Esophagus muscularis mucosa (tissue), 4 donors: ENCODE measurements at regions not wholly inside any gene's neighbourhood (a gene's known extent, or its start where the extent isn't known, plus 50 kb on each side); places are given as distances from the start of the nearest gene placed in this dataset.

ENCODE experiments used
- DNase-seq: peaks from one replicate; pipeline ENCODE4 v3.0.0-alpha.2; 2017; ENCODE audit errors: extremely low spot score
- H3K27ac ChIP-seq, 4 donors: fragments of 200-600 bp; sonication (generic); replicated peaks in 1 of 4; 1 replicate in 3 of 4; 2 replicates in 1 of 4; pipeline ENCODE4 v1.5.1; 2016 to 2019; ENCODE audit warnings: mild to moderate bottlenecking in 1 of 4
- H3K27me3 ChIP-seq, 4 donors: fragments of 200-600 bp; sonication (generic); one replicate each; pipeline versions ENCODE4 v1.5.1 to v1.6.0; 2016 to 2019
- H3K36me3 ChIP-seq, 4 donors: fragments of 200-600 bp; sonication (generic); one replicate each; pipeline ENCODE4 v1.5.1; 2016 to 2019
- H3K4me1 ChIP-seq, 4 donors: fragments of 200-600 bp; sonication (generic); one replicate each; pipeline ENCODE4 v1.5.1; 2016 to 2019
- H3K4me3 ChIP-seq, 4 donors: fragments of 200-600 bp; sonication (generic); 1 replicate in 2 of 4; 2 replicates in 2 of 4; pipeline ENCODE4 v1.5.1; 2016 to 2019; ENCODE audit warnings: mild to moderate bottlenecking in 4 of 4, moderate library complexity in 1 of 4
- H3K9me3 ChIP-seq, 4 donors: fragments of 200-600 bp; sonication (generic); 1 replicate in 3 of 4; 2 replicates in 1 of 4; pipeline ENCODE4 v1.5.1; 2016 to 2019
- EP300 ChIP-seq: sonication (generic); formaldehyde crosslinking; IDR thresholded peaks from one replicate; pipeline ENCODE4 v1.6.1; 2017; ENCODE audit warnings: antibody characterized with exemption
- POLR2A ChIP-seq: fragments of 450-650 bp; IDR thresholded peaks from one replicate; pipeline ENCODE4 v1.6.1; 2017; ENCODE audit warnings: antibody characterized with exemption, moderate library complexity, mild to moderate bottlenecking, low read depth
- POLR2AphosphoS5 ChIP-seq, 2 donors: sonication (generic); formaldehyde crosslinking; IDR thresholded peaks; one replicate each; pipeline ENCODE4 v1.6.1; 2017; ENCODE audit warnings: antibody characterized with exemption in 2 of 2
- WGBS: methylation state at CpG from one replicate; pipeline ENCODE4 v1.1.5; 2018; 5-methylcytosine and 5-hydroxymethylcytosine counted together
- intact Hi-C: fragments of 100-400 bp; cut with DNase I; formaldehyde crosslinking; loops from one replicate; pipeline ENCODE4 v1.15.1; 2023
- TF ChIP-seq, protein P1 (sequence below), 3 experiments: fragments of 200-600 bp in 2 of 3; fragments of 450-650 bp in 1 of 3; sonication (generic) in 2 of 3; IDR thresholded peaks; one replicate each; pipeline ENCODE4 v1.5.1; 2017 to 2019; ENCODE audit warnings: antibody characterized with exemption in 3 of 3, mild to moderate bottlenecking in 2 of 3, moderate library complexity in 1 of 3

DNA sequence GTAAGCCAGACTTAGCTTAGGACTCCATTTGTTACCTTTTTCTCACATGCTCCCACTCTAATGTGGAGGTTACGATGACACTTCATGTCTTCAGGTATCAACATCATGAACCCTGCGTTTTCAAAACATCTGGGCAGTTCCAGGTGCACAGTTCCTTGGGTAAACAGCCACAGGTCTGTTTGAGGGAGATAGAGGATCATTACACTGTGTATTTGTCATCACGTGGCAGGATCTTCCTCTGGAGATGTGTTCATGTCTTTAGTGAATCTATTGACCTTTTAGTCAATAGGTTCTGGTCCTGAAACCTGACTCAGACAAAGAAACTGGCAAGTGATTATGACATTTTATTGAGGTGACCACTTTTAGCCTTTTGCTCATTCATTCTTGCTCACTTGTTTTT, 145.5 kb downstream of the ANKRD7 start:
- Histone ChIP-seq H3K36me3 (no peaks in the 10 kb centered on the region), H3K4me1 (no peaks in the 10 kb centered on the region), H3K9me3 (no peaks in the 10 kb centered on the region), H3K27me3 (no peaks in the 10 kb centered on the region), H3K27ac (no peak overlapping the region), H3K4me3 (no peak overlapping the region)
- 75% methylated on average over 3 of the region's 3 CpGs for WGBS
- DNase-seq: no peak
- TF ChIP-seq, protein P1, sequence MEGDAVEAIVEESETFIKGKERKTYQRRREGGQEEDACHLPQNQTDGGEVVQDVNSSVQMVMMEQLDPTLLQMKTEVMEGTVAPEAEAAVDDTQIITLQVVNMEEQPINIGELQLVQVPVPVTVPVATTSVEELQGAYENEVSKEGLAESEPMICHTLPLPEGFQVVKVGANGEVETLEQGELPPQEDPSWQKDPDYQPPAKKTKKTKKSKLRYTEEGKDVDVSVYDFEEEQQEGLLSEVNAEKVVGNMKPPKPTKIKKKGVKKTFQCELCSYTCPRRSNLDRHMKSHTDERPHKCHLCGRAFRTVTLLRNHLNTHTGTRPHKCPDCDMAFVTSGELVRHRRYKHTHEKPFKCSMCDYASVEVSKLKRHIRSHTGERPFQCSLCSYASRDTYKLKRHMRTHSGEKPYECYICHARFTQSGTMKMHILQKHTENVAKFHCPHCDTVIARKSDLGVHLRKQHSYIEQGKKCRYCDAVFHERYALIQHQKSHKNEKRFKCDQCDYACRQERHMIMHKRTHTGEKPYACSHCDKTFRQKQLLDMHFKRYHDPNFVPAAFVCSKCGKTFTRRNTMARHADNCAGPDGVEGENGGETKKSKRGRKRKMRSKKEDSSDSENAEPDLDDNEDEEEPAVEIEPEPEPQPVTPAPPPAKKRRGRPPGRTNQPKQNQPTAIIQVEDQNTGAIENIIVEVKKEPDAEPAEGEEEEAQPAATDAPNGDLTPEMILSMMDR (IDR thresholded peaks at IDR 0.05): no peak
- TF ChIP-seq POLR2AphosphoS5 (IDR thresholded peaks at IDR 0.05) (no peak), EP300 (no peak), POLR2A (no peak)
- intact Hi-C loops: no loop called here

DNA sequence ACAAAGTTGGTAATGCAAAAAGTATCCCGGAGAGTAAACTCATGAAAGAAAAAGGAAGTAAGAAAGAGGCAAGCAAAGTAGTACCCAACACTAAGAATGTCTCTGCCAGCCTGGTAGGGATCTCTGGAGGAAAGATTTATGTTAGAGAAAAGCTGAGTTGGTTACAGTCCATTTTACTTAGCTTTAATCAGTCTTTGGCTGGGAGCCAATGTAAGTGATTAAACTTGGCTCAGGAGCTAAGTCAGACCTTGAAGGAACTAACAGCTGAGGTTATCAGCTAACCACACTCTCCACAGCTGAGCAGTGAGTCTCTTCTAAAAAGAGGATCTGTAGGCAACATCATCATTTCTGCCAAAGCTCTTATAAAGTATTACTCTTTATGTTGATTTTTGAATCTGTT, 148.0 kb downstream of the ANKRD7 start:
- no peaks in the 10 kb centered on the region for H3K9me3 ChIP-seq
- no peak for DNase-seq
- no peaks in the 10 kb centered on the region for H3K4me1 ChIP-seq
- H3K27ac ChIP-seq: no peak overlapping the region
- no peaks in the 10 kb centered on the region for H3K36me3 ChIP-seq
- intact Hi-C loops: no loop called here
- no peak overlapping the region for H3K4me3 ChIP-seq
- H3K27me3 ChIP-seq: no peaks in the 10 kb centered on the region
- TF ChIP-seq POLR2A (no peak), EP300 (no peak), POLR2AphosphoS5 (IDR thresholded peaks at IDR 0.05) (no peak)
- TF ChIP-seq, protein P1 (IDR thresholded peaks at IDR 0.05): no peak
- WGBS: 71% methylated on average over 1 of the region's 1 CpG

DNA sequence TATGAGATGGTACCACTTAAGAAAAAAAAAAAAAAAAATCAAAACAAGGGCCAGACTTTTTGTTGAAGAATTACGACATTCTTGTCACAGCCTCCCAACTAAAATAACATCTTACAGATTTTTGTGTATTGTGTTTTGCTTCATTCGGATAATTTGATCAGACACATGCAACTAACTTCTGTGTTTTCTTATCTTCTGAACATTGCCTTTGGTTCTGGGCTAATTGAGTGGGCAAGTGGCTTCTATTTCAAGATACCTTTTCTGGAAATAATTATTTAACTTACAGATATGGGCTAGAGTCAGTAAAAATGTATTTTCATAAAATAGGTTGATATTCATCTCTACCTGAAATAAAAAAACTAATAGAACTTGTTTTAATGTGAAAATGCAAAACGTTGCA, 165.1 kb downstream of the ANKRD7 start:
- intact Hi-C loops: no loop called here
- DNase-seq: no peak
- Histone ChIP-seq H3K27me3 (no peaks in the 10 kb centered on the region), H3K36me3 (no peaks in the 10 kb centered on the region), H3K4me1 (no peaks in the 10 kb centered on the region), H3K27ac (no peak overlapping the region), H3K9me3 (no peaks in the 10 kb centered on the region), H3K4me3 (no peak overlapping the region)
- no peak for TF ChIP-seq EP300
- TF ChIP-seq POLR2A: no peak
- TF ChIP-seq, protein P1 (IDR thresholded peaks at IDR 0.05): no peak
- TF ChIP-seq POLR2AphosphoS5 (IDR thresholded peaks at IDR 0.05): no peak
- 83% methylated on average over 3 of the region's 3 CpGs for WGBS

DNA sequence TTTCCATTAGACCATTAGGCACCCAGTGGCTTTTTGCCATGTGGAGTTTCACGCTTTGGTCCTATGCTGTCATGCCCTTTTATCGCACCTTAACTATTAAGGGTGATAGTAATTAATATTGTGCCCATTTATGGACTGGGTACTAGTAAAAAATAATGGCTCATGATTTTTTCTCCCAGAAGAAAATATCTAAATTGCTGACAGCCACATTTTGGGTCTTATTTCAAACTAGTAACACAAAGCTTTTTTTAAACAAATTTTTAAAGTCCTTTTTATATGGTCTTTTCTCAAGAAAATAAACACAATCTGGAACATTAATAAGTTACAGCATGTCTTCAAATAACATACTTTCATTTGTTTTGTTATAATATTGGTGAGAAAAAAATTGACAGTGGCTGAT, 179.7 kb downstream of the ANKRD7 start:
- DNase-seq: no peak
- H3K4me3 ChIP-seq: no peak overlapping the region
- H3K27ac ChIP-seq: no peak overlapping the region
- H3K4me1 ChIP-seq: no peaks in the 10 kb centered on the region
- TF ChIP-seq POLR2A: no peak
- no peak for TF ChIP-seq EP300
- TF ChIP-seq POLR2AphosphoS5 (IDR thresholded peaks at IDR 0.05): no peak
- TF ChIP-seq, protein P1 (IDR thresholded peaks at IDR 0.05): no peak
- H3K36me3 ChIP-seq: no peaks in the 10 kb centered on the region
- WGBS: 95% methylated on average over 2 of the region's 2 CpGs
- intact Hi-C loops: no loop called here
- no peaks in the 10 kb centered on the region for H3K9me3 ChIP-seq
- H3K27me3 ChIP-seq: no peaks in the 10 kb centered on the region

DNA sequence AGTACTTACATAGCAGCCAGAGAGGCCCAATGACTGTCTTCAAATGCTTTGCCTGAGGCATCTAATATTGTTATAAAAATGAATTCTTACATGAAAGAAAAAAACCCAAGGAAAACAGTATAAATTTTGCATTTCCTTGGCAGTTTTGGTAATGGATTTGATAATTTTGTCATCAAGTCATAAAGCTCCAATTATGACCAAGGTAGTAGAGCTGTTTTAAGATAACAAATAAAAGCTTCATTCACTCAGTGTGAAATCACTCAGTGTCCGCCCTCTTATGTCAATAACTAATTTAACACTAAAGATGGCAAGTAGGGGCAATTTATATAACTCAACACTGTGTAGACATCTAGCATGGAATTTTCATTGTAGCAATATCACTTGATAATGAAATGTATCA, 193.9 kb downstream of the ANKRD7 start:
- no peak for TF ChIP-seq EP300
- TF ChIP-seq, protein P1 (IDR thresholded peaks at IDR 0.05): no peak
- Histone ChIP-seq H3K9me3 (no peaks in the 10 kb centered on the region), H3K27ac (no peak overlapping the region), H3K4me1 (no peaks in the 10 kb centered on the region), H3K36me3 (no peaks in the 10 kb centered on the region), H3K27me3 (no peaks in the 10 kb centered on the region), H3K4me3 (no peak overlapping the region)
- intact Hi-C loops: no loop called here
- 69% methylated on average over 1 of the region's 1 CpG for whole genome bisulfite sequencing
- DNase-seq: no peak
